H1 (cell line): ENCODE measurements at regions not wholly inside any gene's neighbourhood (a gene's known extent, or its start where the extent isn't known, plus 50 kb on each side); places are given as distances from the start of the nearest gene placed in this dataset.

Experiments
- CTCF ChIA-PET: fragments of 300-600 bp; sonication (Branson Sonifier 250); formaldehyde crosslinking; loops from one replicate; lab custom pipeline; 2021; ENCODE audit not compliant: partially characterized antibody; lab: Charles Lee
- POLR2A ChIA-PET: fragments of 300-600 bp; sonication (Branson Sonifier 250); formaldehyde crosslinking; loops from one replicate; lab custom pipeline; 2021; ENCODE audit warnings: inconsistent platforms; ENCODE audit not compliant: partially characterized antibody; lab: Charles Lee
- DNase-seq, 2 experiments: peaks; one replicate each; pipeline versions ENCODE4 v3.0.0 to v3.0.0-alpha.2; 2010 to 2022; ENCODE audit warnings: low spot score in 2 of 2, low read depth in 1 of 2, mixed read lengths in 1 of 2
- FAIRE-seq: peaks from 2 replicates; lab custom pipeline; 2011; peaks lifted over from hg19 to GRCh38; lab: Jason Lieb, UNC
- H2AFZ ChIP-seq: 2 replicates; pipeline ENCODE4 v1.8.1; 2012; ENCODE audit warnings: low read length, inconsistent platforms
- H2AK5ac ChIP-seq: 2 replicates; pipeline ENCODE4 v1.6.1; 2013; ENCODE audit warnings: low read depth, low read length
- H2BK120ac ChIP-seq: replicated peaks from 2 replicates; pipeline ENCODE3; 2013; ENCODE audit warnings: low read depth, low read length, inconsistent platforms
- H2BK12ac ChIP-seq: 2 replicates; pipeline ENCODE4 v1.6.1; 2013; ENCODE audit warnings: low read depth, low read length
- H2BK15ac ChIP-seq: 2 replicates; pipeline ENCODE4 v1.6.1; 2013; ENCODE audit warnings: low read length
- H2BK20ac ChIP-seq: 2 replicates; pipeline ENCODE4 v1.6.1; 2013; ENCODE audit warnings: low read length
- H2BK5ac ChIP-seq: 2 replicates; pipeline ENCODE4 v1.6.1; 2013; ENCODE audit warnings: low read depth, low read length
- H3K14ac ChIP-seq: 2 replicates; pipeline ENCODE4 v1.6.1; 2013; ENCODE audit warnings: inconsistent platforms; ENCODE audit not compliant: insufficient read length
- H3K18ac ChIP-seq: 2 replicates; pipeline ENCODE4 v1.6.1; 2013; ENCODE audit warnings: low read length; ENCODE audit errors: extremely low read depth
- H3K23ac ChIP-seq: 2 replicates; pipeline ENCODE4 v1.6.1; 2013; ENCODE audit warnings: inconsistent platforms; ENCODE audit not compliant: insufficient read length
- H3K23me2 ChIP-seq: 2 replicates; pipeline ENCODE4 v1.6.1; 2013; ENCODE audit warnings: low read depth, low read length
- H3K27ac ChIP-seq: 2 replicates; pipeline ENCODE4 v1.6.1; 2011; ENCODE audit warnings: low read depth, low read length, inconsistent platforms
- H3K27me3 ChIP-seq, 4 experiments: replicated peaks in 1 of 4; 1 replicate in 1 of 4; 2 replicates in 3 of 4; pipeline versions ENCODE4 v1.6.1 to v1.8.1; 2011 to 2013; ENCODE audit warnings: low read length in 3 of 4, mild to moderate bottlenecking in 3 of 4, inconsistent platforms in 2 of 4, mixed read lengths in 2 of 4, moderate library complexity in 1 of 4; ENCODE audit not compliant: control insufficient read depth in 3 of 4, insufficient read depth in 3 of 4; ENCODE audit errors: extremely low read depth in 1 of 4
- H3K36me3 ChIP-seq, 4 experiments: 2 replicates each; pipeline versions ENCODE4 v1.6.1 to v1.8.1; 2011 to 2013; ENCODE audit warnings: mild to moderate bottlenecking in 4 of 4, low read length in 3 of 4, moderate library complexity in 2 of 4, control low read depth in 1 of 4, inconsistent platforms in 1 of 4; ENCODE audit not compliant: insufficient read depth in 4 of 4, control insufficient read depth in 2 of 4
- H3K4ac ChIP-seq: replicated peaks from 2 replicates; pipeline ENCODE3; 2013; ENCODE audit warnings: low read length, low read depth, mixed read lengths, inconsistent platforms; ENCODE audit not compliant: insufficient read length
- H3K4me1 ChIP-seq, 4 experiments: replicated peaks in 1 of 4; 1 replicate in 1 of 4; 2 replicates in 3 of 4; pipeline versions ENCODE4 v1.6.1 to v1.8.1; 2011 to 2013; ENCODE audit warnings: low read length in 3 of 4, inconsistent platforms in 2 of 4, mixed read lengths in 1 of 4; ENCODE audit not compliant: insufficient read depth in 4 of 4, control insufficient read depth in 3 of 4
- H3K4me2 ChIP-seq, 2 experiments: 2 replicates each; pipeline versions ENCODE4 v1.6.1 to v1.8.1; 2011 to 2013; ENCODE audit warnings: low read depth in 2 of 2, low read length in 2 of 2, control low read depth in 1 of 2, inconsistent platforms in 1 of 2, mild to moderate bottlenecking in 1 of 2; ENCODE audit not compliant: insufficient read depth in 1 of 2
- H3K4me3 ChIP-seq, 4 experiments: fragments of 200-600, 300-600 bp in 1 of 4; sonication (generic), shearing (Covaris generic), sonication (Bioruptor Twin) in 1 of 4; 2 replicates each; pipeline versions ENCODE4 v1.5.1 to v1.8.1; 2011 to 2016; ENCODE audit warnings: low read length in 4 of 4, low read depth in 3 of 4, control low read depth in 2 of 4, inconsistent platforms in 2 of 4, mild to moderate bottlenecking in 2 of 4, mixed read lengths in 1 of 4, moderate library complexity in 1 of 4; ENCODE audit not compliant: insufficient read depth in 2 of 4; ENCODE audit errors: extremely low read depth in 1 of 4
- H3K56ac ChIP-seq: replicated peaks from 2 replicates; pipeline ENCODE3; 2013; ENCODE audit warnings: low read depth, mild to moderate bottlenecking, mixed read lengths, low read length, inconsistent platforms; ENCODE audit not compliant: insufficient read length
- H3K79me1 ChIP-seq: 2 replicates; pipeline ENCODE4 v1.6.1; 2013; ENCODE audit warnings: low read depth, low read length, control low read depth
- H3K79me2 ChIP-seq, 2 experiments: 2 replicates each; pipeline versions ENCODE4 v1.6.1 to v1.8.1; 2012 to 2013; ENCODE audit warnings: low read length in 2 of 2, mild to moderate bottlenecking in 2 of 2, inconsistent platforms in 1 of 2; ENCODE audit not compliant: insufficient read depth in 2 of 2, control insufficient read depth in 1 of 2
- H3K9ac ChIP-seq, 4 experiments: replicated peaks in 1 of 4; 1 replicate in 1 of 4; 2 replicates in 3 of 4; pipeline versions ENCODE4 v1.6.1 to v1.8.1; 2011 to 2013; ENCODE audit warnings: low read depth in 3 of 4, low read length in 3 of 4, control low read depth in 2 of 4, mild to moderate bottlenecking in 2 of 4, moderate library complexity in 2 of 4, inconsistent platforms in 1 of 4; ENCODE audit errors: extremely low read depth in 1 of 4
- H3K9me3 ChIP-seq, 2 experiments: 2 replicates each; pipeline versions ENCODE4 v1.6.1 to v1.8.1; 2012 to 2013; ENCODE audit warnings: mild to moderate bottlenecking in 2 of 2, moderate library complexity in 2 of 2, control low read depth in 1 of 2, inconsistent platforms in 1 of 2, low read depth in 1 of 2, low read length in 1 of 2, mixed read lengths in 1 of 2; ENCODE audit not compliant: insufficient read depth in 2 of 2
- H4K20me1 ChIP-seq, 2 experiments: replicated peaks in 1 of 2; 2 replicates each; pipeline versions ENCODE3 to v1.8.1; 2011 to 2013; ENCODE audit warnings: inconsistent platforms in 2 of 2, low read length in 2 of 2, mild to moderate bottlenecking in 1 of 2; ENCODE audit not compliant: insufficient read depth in 2 of 2, control insufficient read depth in 1 of 2
- H4K5ac ChIP-seq: 2 replicates; pipeline ENCODE4 v1.6.1; 2013; ENCODE audit warnings: low read length, low read depth, mixed read lengths, inconsistent platforms; ENCODE audit not compliant: insufficient read length
- H4K8ac ChIP-seq: 2 replicates; pipeline ENCODE4 v1.8.0; 2013; ENCODE audit warnings: mild to moderate bottlenecking, moderate library complexity, low read length, inconsistent platforms; ENCODE audit not compliant: insufficient read depth; ENCODE audit errors: extremely low read depth
- H4K91ac ChIP-seq: replicated peaks from 2 replicates; pipeline ENCODE3; 2013; ENCODE audit warnings: low read length, mixed read lengths, inconsistent platforms; ENCODE audit not compliant: insufficient read length
- BRCA1 ChIP-seq: IDR thresholded peaks from 2 replicates; pipeline ENCODE4 v1.6.1; 2012; ENCODE audit warnings: low read depth, low read length, improper control_type of control experiment
- CTBP2 ChIP-seq: IDR thresholded peaks from 2 replicates; pipeline ENCODE4 v1.7.0; 2011; ENCODE audit warnings: borderline replicate concordance, mild to moderate bottlenecking, moderate library complexity, mixed read lengths, low read length; ENCODE audit not compliant: insufficient read depth, insufficient read length
- E2F6 ChIP-seq: IDR thresholded peaks from 2 replicates; pipeline ENCODE4 v1.6.1; 2012; ENCODE audit warnings: inconsistent platforms
- EGR1 ChIP-seq: IDR thresholded peaks from 2 replicates; pipeline ENCODE4 v1.6.1; 2011; ENCODE audit warnings: low read depth, low read length, borderline replicate concordance
- EZH2 ChIP-seq: fragments of 200-600 bp; sonication (generic); IDR thresholded peaks from 2 replicates; pipeline ENCODE4 v1.7.1; 2012; ENCODE audit warnings: low read depth, mild to moderate bottlenecking, moderate library complexity, low read length, inconsistent platforms; ENCODE audit not compliant: severe bottlenecking
- NRF1 ChIP-seq: IDR thresholded peaks from 2 replicates; pipeline ENCODE4 v1.6.1; 2011; ENCODE audit warnings: mild to moderate bottlenecking, low read depth, low read length, improper control_type of control experiment
- POLR2A ChIP-seq, 2 experiments: IDR thresholded peaks; 1 replicate in 1 of 2; 2 replicates in 1 of 2; pipeline ENCODE4 v1.6.1; 2011; ENCODE audit warnings: low read depth in 2 of 2, low read length in 2 of 2, mild to moderate bottlenecking in 2 of 2; ENCODE audit errors: control extremely low read depth in 1 of 2
- RFX5 ChIP-seq: IDR thresholded peaks from 2 replicates; pipeline ENCODE4 v1.6.1; 2011; ENCODE audit warnings: low read depth, low read length, improper control_type of control experiment, borderline replicate concordance
- SIN3A ChIP-seq, 2 experiments: IDR thresholded peaks in 1 of 2; conservative IDR thresholded peaks in 1 of 2; 2 replicates each; pipeline ENCODE4 v1.6.1; 2011 to 2012; ENCODE audit warnings: low read length in 2 of 2, improper control_type of control experiment in 1 of 2, low read depth in 1 of 2, mild to moderate bottlenecking in 1 of 2
- SP1 ChIP-seq: IDR thresholded peaks from 2 replicates; pipeline ENCODE4 v1.6.1; 2011; ENCODE audit warnings: low read depth, low read length
- WGBS, 2 experiments: shearing (Covaris generic) in 1 of 2; methylation state at CpG; one replicate each; pipeline versions ENCODE4 v1.1.6 to v1.1.7; 2013 to 2015; ENCODE audit warnings: low lambda C conversion rate in 2 of 2, mixed read lengths in 2 of 2, inconsistent platforms in 1 of 2, low coverage in 1 of 2, missing lambda C conversion rate in 1 of 2; ENCODE audit not compliant: insufficient replicate concordance in 2 of 2, insufficient coverage in 1 of 2, insufficient read length in 1 of 2; ENCODE audit errors: extremely low coverage in 1 of 2, missing lambda C conversion rate in 1 of 2; 5-methylcytosine and 5-hydroxymethylcytosine counted together

GRCh38 chrY:21028506-21028905 is 272.6 kb downstream of the RPS4Y2 start:
- H2AFZ ChIP-seq = no peak overlapping the region
- DNase-seq = no peak
- no peak overlapping the region for H3K27ac ChIP-seq
- no peak overlapping the region for H3K14ac ChIP-seq
- H3K4me1 ChIP-seq = no peaks in the 10 kb centered on the region
- no peaks in the 10 kb centered on the region for H3K79me1 ChIP-seq
- H3K79me2 ChIP-seq = no peaks in the 10 kb centered on the region
- 58% methylated on average over 3 of the region's 3 CpGs; no CpG with 5 or more reads in 1 of the 2 experiments for WGBS, 2 experiments
- H3K9ac ChIP-seq = no peak overlapping the region
- no peak overlapping the region for H3K4ac ChIP-seq
- peaks cover 0 to 16% of the 10 kb centered on the region in 2 experiments for H3K9me3 ChIP-seq
- H2BK120ac ChIP-seq = no peak overlapping the region
- H2BK5ac ChIP-seq = no peak overlapping the region
- TF ChIP-seq NRF1 (no peak), EGR1 (no peak), RFX5 (no peak), POLR2A (IDR thresholded peaks at IDR 0.05; ENCODE audit: control extremely low read depth in 1 of 2, low read depth in 2 of 2, low read length in 2 of 2) (no peak), BRCA1 (no peak), EZH2 (no peak), SP1 (no peak), CTBP2 (no peak), SIN3A (conservative IDR thresholded peaks at IDR 0.05 in 1 of 2, IDR thresholded peaks at IDR 0.05 in 1 of 2; ENCODE audit: low read depth in 1 of 2, low read length in 2 of 2) (no peak), E2F6 (no peak)
- no peak overlapping the region for H3K4me3 ChIP-seq
- H4K20me1 ChIP-seq = no peaks in the 10 kb centered on the region
- no peak overlapping the region for H3K23ac ChIP-seq
- no peak overlapping the region for H4K5ac ChIP-seq
- no peak overlapping the region for H2BK15ac ChIP-seq
- H3K27me3 ChIP-seq = no peaks in the 10 kb centered on the region
- H3K36me3 ChIP-seq = no peaks in the 10 kb centered on the region
- H2BK12ac ChIP-seq = no peak overlapping the region
- no peak overlapping the region for H3K56ac ChIP-seq
- FAIRE-seq = no peak
- H4K8ac ChIP-seq = no peak overlapping the region
- CTCF ChIA-PET = no interaction called here
- POLR2A ChIA-PET = no interaction called here
- no peak overlapping the region for H3K4me2 ChIP-seq
- no peak overlapping the region for H4K91ac ChIP-seq
- no peak overlapping the region for H3K18ac ChIP-seq
- no peaks in the 10 kb centered on the region for H3K23me2 ChIP-seq
- no peak overlapping the region for H2BK20ac ChIP-seq
- no peak overlapping the region for H2AK5ac ChIP-seq
